H1 (cell line): ENCODE measurements at regions not wholly inside any gene's neighbourhood (a gene's known extent, or its start where the extent isn't known, plus 50 kb on each side); places are given as distances from the start of the nearest gene placed in this dataset.

Experiments used
- CBX5 ChIP-seq: fragments of 300-800, 300-1000 bp; sonication (generic); IDR thresholded peaks from 2 replicates; pipeline ENCODE4 v1.7.1; 2016; ENCODE audit warnings: antibody characterized with exemption, low read length, low read depth
- POU5F1 ChIP-seq: IDR thresholded peaks from 2 replicates; pipeline ENCODE4 v1.6.1; 2011; ENCODE audit warnings: low read depth, mild to moderate bottlenecking, low read length, moderate library complexity

- TF ChIP-seq CBX5 (no peak), POU5F1 (no peak)
Measured at GRCh38 chr10:85138046-85138445, 809.7 kb downstream of the CCSER2 start.
